CD8-positive, alpha-beta memory T cell (primary cell): ENCODE measurements at regions not wholly inside any gene's neighbourhood (a gene's known extent, or its start where the extent isn't known, plus 50 kb on each side); places are given as distances from the start of the nearest gene placed in this dataset.

ENCODE experiments used
- CTCF ChIA-PET: fragments of 350-600 bp; sonication (Branson Sonifier 250); formaldehyde crosslinking; loops from one replicate; lab custom pipeline; 2021; ENCODE audit warnings: antibody characterized with exemption; lab: Charles Lee
- POLR2A ChIA-PET: fragments of 350-600 bp; sonication (Branson Sonifier 250); formaldehyde crosslinking; loops from one replicate; lab custom pipeline; 2021; ENCODE audit warnings: antibody characterized with exemption; lab: Charles Lee
- DNase-seq, 5 donors: peaks; one replicate each; pipeline versions ENCODE4 v3.0.0 to v3.0.0-alpha.2; 2020 to 2022; ENCODE audit warnings: mixed read lengths in 1 of 5
- H3K27ac ChIP-seq: one replicate; pipeline ENCODE4 v1.7.0; 2013; ENCODE audit warnings: low read depth, mild to moderate bottlenecking, low read length, moderate library complexity
- H3K27me3 ChIP-seq: 2 replicates; pipeline ENCODE4 v1.7.0; 2013; ENCODE audit warnings: low read length, mild to moderate bottlenecking; ENCODE audit not compliant: insufficient read depth, poor library complexity, severe bottlenecking
- H3K36me3 ChIP-seq: 2 replicates; pipeline ENCODE4 v1.7.0; 2013; ENCODE audit warnings: mild to moderate bottlenecking, low read length, moderate library complexity; ENCODE audit not compliant: insufficient read depth
- H3K4me1 ChIP-seq: 2 replicates; pipeline ENCODE4 v1.7.0; 2013; ENCODE audit warnings: mild to moderate bottlenecking, low read length, moderate library complexity; ENCODE audit not compliant: insufficient read depth
- H3K4me3 ChIP-seq: 2 replicates; pipeline ENCODE4 v1.7.0; 2013; ENCODE audit warnings: mild to moderate bottlenecking, low read length
- H3K9me3 ChIP-seq: 2 replicates; pipeline ENCODE4 v1.7.0; 2013; ENCODE audit warnings: mild to moderate bottlenecking, low read length
- H3K27ac Mint-ChIP-seq, 8 donors: one replicate each; pipeline ENCODE4 v1.8.0; 2020 to 2021; ENCODE audit warnings: mixed read lengths in 8 of 8, mild to moderate bottlenecking in 6 of 8, inconsistent platforms in 3 of 8, moderate library complexity in 3 of 8
- H3K27me3 Mint-ChIP-seq, 2 donors: one replicate each; pipeline ENCODE4 v1.8.0; 2020 to 2021; ENCODE audit warnings: mixed read lengths in 2 of 2, mild to moderate bottlenecking in 1 of 2, moderate library complexity in 1 of 2
- H3K36me3 Mint-ChIP-seq, 3 donors: one replicate each; pipeline ENCODE4 v1.8.0; 2020 to 2021; ENCODE audit warnings: mixed read lengths in 3 of 3, inconsistent platforms in 1 of 3, mild to moderate bottlenecking in 1 of 3
- H3K4me1 Mint-ChIP-seq, 3 donors: one replicate each; pipeline ENCODE4 v1.8.0; 2020 to 2021; ENCODE audit warnings: mixed read lengths in 3 of 3, inconsistent platforms in 1 of 3, mild to moderate bottlenecking in 1 of 3
- H3K4me3 Mint-ChIP-seq, 7 donors: one replicate each; pipeline ENCODE4 v1.8.0; 2020 to 2021; ENCODE audit warnings: mixed read lengths in 7 of 7, mild to moderate bottlenecking in 6 of 7, moderate library complexity in 4 of 7, inconsistent platforms in 2 of 7
- H3K9me3 Mint-ChIP-seq, 5 donors: one replicate each; pipeline ENCODE4 v1.8.0; 2020 to 2022; ENCODE audit warnings: mixed read lengths in 5 of 5, mild to moderate bottlenecking in 3 of 5, moderate library complexity in 2 of 5, inconsistent platforms in 1 of 5

DNA sequence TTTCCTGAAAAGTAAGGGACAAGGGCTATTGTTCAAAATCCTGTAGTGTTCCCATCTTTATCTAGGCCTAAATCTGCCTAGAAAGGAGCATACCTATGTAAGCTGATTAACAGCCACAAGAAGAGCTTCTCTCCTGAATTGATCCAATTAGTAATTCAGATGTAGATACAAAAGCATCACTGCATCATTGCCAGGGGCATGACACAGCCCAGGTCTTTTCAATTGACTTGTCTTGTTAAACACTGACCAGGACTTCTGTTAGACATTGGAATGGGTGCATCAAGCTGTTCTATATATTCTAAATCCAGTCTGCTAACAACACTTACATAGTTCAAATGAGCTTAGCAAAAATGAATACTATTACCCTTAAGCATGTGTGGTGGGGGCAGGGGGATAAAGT, 589.2 kb downstream of the INHBA start:
- Mint-ChIP-seq H3K4me1 (no peaks in the 10 kb centered on the region), H3K27me3 (no peaks in the 10 kb centered on the region), H3K9me3 (peaks cover 0 to 11% (median 5%) of the 10 kb centered on the region in 5 donors), H3K27ac (no peak overlapping the region), H3K36me3 (no peaks in the 10 kb centered on the region), H3K4me3 (no peak overlapping the region)
- Histone ChIP-seq H3K9me3 (no peaks in the 10 kb centered on the region), H3K4me1 (no peaks in the 10 kb centered on the region), H3K27me3 (no peaks in the 10 kb centered on the region), H3K4me3 (no peak overlapping the region), H3K27ac (no peak overlapping the region), H3K36me3 (no peaks in the 10 kb centered on the region)
- POLR2A ChIA-PET: no interaction called here
- DNase-seq: no peak
- CTCF ChIA-PET: no interaction called here

DNA sequence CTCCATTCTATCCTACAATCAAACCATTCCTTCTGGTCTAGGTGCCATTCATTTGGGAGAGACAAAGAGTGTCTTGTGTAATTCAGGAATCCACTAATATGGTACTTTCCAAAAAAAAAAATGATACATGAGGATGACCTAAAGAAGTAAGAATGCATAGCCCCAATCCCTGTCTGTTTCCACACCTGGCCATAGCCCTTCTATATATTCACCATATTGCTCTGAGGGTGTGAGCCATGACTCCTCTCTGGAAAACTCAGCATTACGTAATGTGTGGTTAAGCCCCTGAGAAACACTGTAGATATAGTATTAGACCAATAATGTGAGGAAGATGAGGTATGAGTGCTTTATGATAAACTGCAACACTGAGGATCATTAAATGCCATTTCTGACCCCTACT, 592.7 kb downstream of the INHBA start:
- H3K4me1 ChIP-seq: no peaks in the 10 kb centered on the region
- POLR2A ChIA-PET: no interaction called here
- Mint-ChIP-seq H3K9me3 (peaks cover 0 to 22% (median 2%) of the 10 kb centered on the region in 5 donors), H3K27ac (no peak overlapping the region), H3K4me3 (no peak overlapping the region), H3K4me1 (no peaks in the 10 kb centered on the region), H3K27me3 (no peaks in the 10 kb centered on the region), H3K36me3 (no peaks in the 10 kb centered on the region)
- H3K36me3 ChIP-seq: no peaks in the 10 kb centered on the region
- H3K27me3 ChIP-seq: no peaks in the 10 kb centered on the region
- H3K9me3 ChIP-seq: no peaks in the 10 kb centered on the region
- no peak for DNase-seq
- H3K4me3 ChIP-seq: no peak overlapping the region
- CTCF ChIA-PET: no interaction called here
- no peak overlapping the region for H3K27ac ChIP-seq

DNA sequence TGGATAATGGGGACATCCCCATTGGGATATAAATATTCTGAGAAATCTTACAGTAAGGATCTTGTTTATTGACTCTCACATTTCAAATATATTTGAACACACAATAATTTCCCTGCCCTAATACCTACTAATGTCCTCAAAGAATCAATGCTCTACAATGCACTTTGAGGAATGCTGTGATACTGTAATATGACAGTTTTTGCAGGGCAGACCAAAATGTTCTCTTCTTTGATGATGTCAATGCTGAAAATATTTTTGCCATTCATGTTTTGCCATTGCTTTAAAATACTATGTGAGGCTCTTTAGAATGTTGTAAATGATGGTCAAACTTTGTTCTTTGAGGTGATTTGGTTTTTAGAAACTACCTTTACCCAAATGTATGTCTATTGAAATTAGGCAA, 594.1 kb downstream of the INHBA start:
- no peaks in the 10 kb centered on the region for H3K27me3 Mint-ChIP-seq
- H3K9me3 ChIP-seq: no peaks in the 10 kb centered on the region
- H3K4me3 ChIP-seq: no peak overlapping the region
- H3K4me1 Mint-ChIP-seq: no peaks in the 10 kb centered on the region
- H3K27me3 ChIP-seq: no peaks in the 10 kb centered on the region
- H3K4me1 ChIP-seq: no peaks in the 10 kb centered on the region
- peaks cover 0 to 22% (median 2%) of the 10 kb centered on the region in 5 donors for H3K9me3 Mint-ChIP-seq
- no peak for DNase-seq
- ChIA-PET CTCF (no interaction called here), POLR2A (no interaction called here)
- H3K27ac Mint-ChIP-seq: no peak overlapping the region
- no peak overlapping the region for H3K27ac ChIP-seq
- H3K36me3 Mint-ChIP-seq: no peaks in the 10 kb centered on the region
- no peak overlapping the region for H3K4me3 Mint-ChIP-seq
- no peaks in the 10 kb centered on the region for H3K36me3 ChIP-seq

DNA sequence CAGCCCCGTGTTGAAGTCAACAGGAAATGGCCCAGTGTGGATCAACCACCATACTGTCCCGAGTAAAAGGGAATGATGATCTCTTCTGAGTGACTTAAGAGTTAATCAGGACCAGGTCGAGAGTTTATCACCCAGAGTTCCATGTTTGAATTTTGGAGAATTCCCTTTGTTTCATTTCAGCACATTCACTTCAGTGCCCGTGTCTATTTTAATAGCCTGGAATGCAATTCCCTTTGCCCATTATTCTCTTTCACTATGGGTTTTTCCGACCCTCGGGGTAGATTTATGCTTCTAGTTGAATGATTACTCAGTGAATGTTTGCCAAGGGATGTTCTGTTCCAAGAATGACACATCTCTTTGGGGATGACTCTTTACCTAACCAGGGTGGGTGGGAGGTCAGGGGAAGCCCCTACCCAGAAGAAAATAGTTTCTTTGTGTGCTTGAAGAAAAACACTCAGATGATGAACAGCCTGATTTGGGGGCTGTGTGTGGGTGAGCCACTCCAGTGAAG, 594.9 kb downstream of the INHBA start:
- Mint-ChIP-seq H3K27me3 (peaks cover 0 to 1% of the 10 kb centered on the region in 2 donors), H3K4me3 (no peak overlapping the region), H3K9me3 (peaks cover 0 to 26% (median 2%) of the 10 kb centered on the region in 5 donors), H3K27ac (no peak overlapping the region), H3K36me3 (no peaks in the 10 kb centered on the region), H3K4me1 (no peaks in the 10 kb centered on the region)
- POLR2A ChIA-PET: no interaction called here
- no peaks in the 10 kb centered on the region for H3K4me1 ChIP-seq
- H3K27ac ChIP-seq: no peak overlapping the region
- no peak for DNase-seq
- no peaks in the 10 kb centered on the region for H3K27me3 ChIP-seq
- H3K36me3 ChIP-seq: no peaks in the 10 kb centered on the region
- no peaks in the 10 kb centered on the region for H3K9me3 ChIP-seq
- CTCF ChIA-PET: no interaction called here
- H3K4me3 ChIP-seq: no peak overlapping the region

DNA sequence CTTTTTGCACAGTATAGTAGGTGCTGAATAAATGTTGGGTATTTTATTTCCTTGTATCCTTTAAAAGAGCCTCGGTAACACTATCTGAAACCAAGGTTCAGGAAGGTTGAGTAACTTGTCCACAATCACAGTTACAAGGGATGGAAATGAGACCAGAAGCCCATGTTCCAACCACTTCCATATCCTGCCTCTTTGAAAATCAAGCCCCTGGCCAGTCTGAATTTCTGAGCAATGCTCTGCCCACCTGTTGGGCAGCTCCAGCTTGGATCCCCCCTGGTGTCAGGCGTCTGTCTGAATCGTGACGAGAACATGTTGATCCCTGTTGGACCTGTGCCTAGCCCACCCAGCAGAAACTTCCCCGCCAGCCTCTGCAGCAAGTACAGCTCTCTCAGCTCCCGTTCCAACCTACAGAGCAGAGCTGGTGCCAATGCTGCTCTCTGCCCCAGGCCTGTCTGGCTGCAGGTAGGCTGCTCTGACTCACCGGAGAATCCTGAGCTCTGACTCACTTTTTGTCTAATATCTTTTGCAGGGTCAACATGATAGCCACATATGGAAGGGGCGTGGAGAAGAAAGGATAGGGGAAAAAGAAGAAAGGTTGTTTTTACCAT, 595.5 kb downstream of the INHBA start:
- H3K4me3 Mint-ChIP-seq: no peak overlapping the region
- Histone ChIP-seq H3K4me3 (no peak overlapping the region), H3K36me3 (no peaks in the 10 kb centered on the region), H3K27ac (no peak overlapping the region), H3K9me3 (no peaks in the 10 kb centered on the region), H3K4me1 (no peaks in the 10 kb centered on the region), H3K27me3 (no peaks in the 10 kb centered on the region)
- no peak overlapping the region for H3K27ac Mint-ChIP-seq
- H3K9me3 Mint-ChIP-seq: peaks cover 0 to 26% (median 0%) of the 10 kb centered on the region in 5 donors
- no peaks in the 10 kb centered on the region for H3K36me3 Mint-ChIP-seq
- POLR2A ChIA-PET: no interaction called here
- H3K4me1 Mint-ChIP-seq: no peaks in the 10 kb centered on the region
- CTCF ChIA-PET: no interaction called here
- peaks cover 0 to 1% of the 10 kb centered on the region in 2 donors for H3K27me3 Mint-ChIP-seq
- no peak for DNase-seq

DNA sequence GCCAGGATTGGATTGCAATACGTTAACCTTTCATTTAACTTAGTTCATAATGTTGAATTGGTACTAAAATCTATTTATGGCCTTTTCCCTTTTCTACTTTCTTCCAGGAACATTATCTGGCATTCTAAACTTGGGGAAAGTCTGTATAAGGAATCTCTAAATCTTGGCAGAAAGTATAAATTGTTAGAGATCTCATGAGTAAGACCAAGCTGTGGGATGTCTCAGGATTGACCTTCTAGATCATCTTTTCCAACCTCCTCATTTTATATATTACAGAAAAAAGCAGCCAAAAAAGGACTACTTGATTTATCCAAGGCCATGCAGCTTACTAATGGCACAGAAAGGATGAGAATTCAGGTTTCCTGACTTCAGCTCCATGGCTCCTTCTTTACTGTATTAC, 598.3 kb downstream of the INHBA start:
- Mint-ChIP-seq H3K27ac (no peak overlapping the region), H3K4me3 (no peak overlapping the region), H3K36me3 (no peaks in the 10 kb centered on the region), H3K9me3 (peaks cover 2 to 23% (median 6%) of the 10 kb centered on the region in 5 donors), H3K4me1 (no peaks in the 10 kb centered on the region), H3K27me3 (peaks cover 0 to 1% of the 10 kb centered on the region in 2 donors)
- no peak for DNase-seq
- ChIA-PET POLR2A (no interaction called here), CTCF (no interaction called here)
- H3K27me3 ChIP-seq: no peaks in the 10 kb centered on the region
- H3K9me3 ChIP-seq: no peaks in the 10 kb centered on the region
- no peaks in the 10 kb centered on the region for H3K4me1 ChIP-seq
- no peaks in the 10 kb centered on the region for H3K36me3 ChIP-seq
- H3K27ac ChIP-seq: no peak overlapping the region
- no peak overlapping the region for H3K4me3 ChIP-seq

DNA sequence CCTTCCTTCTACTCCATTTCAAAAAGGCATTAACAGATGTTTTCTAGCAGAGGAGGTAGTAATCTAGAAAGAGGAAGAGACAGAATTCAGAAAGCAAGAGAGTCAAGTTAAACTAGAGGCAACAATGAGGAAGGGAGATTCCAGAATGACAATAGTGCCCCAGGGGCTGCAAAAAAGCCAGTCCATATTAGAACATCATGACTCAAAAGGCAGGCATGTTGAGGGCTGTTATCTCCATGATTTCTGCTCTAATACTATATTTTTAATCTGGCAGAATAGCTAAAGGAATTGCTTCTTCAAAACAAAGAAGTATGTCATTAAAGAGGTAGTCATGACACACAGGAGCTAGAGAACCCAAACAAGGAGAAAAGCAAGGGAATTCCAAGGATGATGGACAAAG, 599.6 kb downstream of the INHBA start:
- H3K27ac ChIP-seq: no peak overlapping the region
- Mint-ChIP-seq H3K27ac (no peak overlapping the region), H3K27me3 (peaks cover 0 to 1% of the 10 kb centered on the region in 2 donors), H3K9me3 (peaks cover 3 to 18% (median 6%) of the 10 kb centered on the region in 5 donors), H3K4me3 (no peak overlapping the region), H3K36me3 (no peaks in the 10 kb centered on the region), H3K4me1 (no peaks in the 10 kb centered on the region)
- H3K4me3 ChIP-seq: no peak overlapping the region
- no peaks in the 10 kb centered on the region for H3K27me3 ChIP-seq
- H3K36me3 ChIP-seq: no peaks in the 10 kb centered on the region
- DNase-seq: no peak
- ChIA-PET CTCF (no interaction called here), POLR2A (no interaction called here)
- H3K4me1 ChIP-seq: no peaks in the 10 kb centered on the region
- no peaks in the 10 kb centered on the region for H3K9me3 ChIP-seq

DNA sequence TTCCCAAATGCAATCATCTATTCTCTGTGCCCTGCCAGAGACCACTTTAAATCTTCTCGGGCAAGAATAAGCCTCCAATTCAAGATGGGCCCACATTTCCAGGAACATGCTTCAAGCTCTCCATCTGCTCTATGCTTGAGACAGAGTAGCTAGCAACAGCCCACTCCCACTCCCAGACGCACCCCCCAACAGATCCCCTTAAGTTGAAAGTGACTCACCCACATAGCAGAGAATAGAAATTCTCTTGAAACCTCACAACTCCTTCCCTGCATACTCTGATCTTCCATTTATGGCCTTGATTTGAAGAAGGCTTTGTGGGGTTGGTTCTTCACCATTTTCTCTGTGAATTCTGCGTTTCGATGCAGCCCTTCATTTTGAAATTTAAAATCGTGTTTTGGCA, 604.0 kb downstream of the INHBA start:
- Histone ChIP-seq H3K27me3 (no peaks in the 10 kb centered on the region), H3K9me3 (no peaks in the 10 kb centered on the region), H3K4me1 (no peaks in the 10 kb centered on the region), H3K36me3 (no peaks in the 10 kb centered on the region), H3K4me3 (no peak overlapping the region), H3K27ac (no peak overlapping the region)
- Mint-ChIP-seq H3K27me3 (peaks cover 0 to 3% of the 10 kb centered on the region in 2 donors), H3K27ac (no peak overlapping the region), H3K36me3 (no peaks in the 10 kb centered on the region), H3K4me3 (no peak overlapping the region), H3K4me1 (no peaks in the 10 kb centered on the region), H3K9me3 (peaks cover 3 to 8% (median 8%) of the 10 kb centered on the region in 5 donors)
- DNase-seq: no peak
- CTCF ChIA-PET: no interaction called here
- POLR2A ChIA-PET: no interaction called here
